Urinary bladder (tissue), 3 donors: ENCODE measurements at regions not wholly inside any gene's neighbourhood (a gene's known extent, or its start where the extent isn't known, plus 50 kb on each side); places are given as distances from the start of the nearest gene placed in this dataset.

ENCODE experiments used
- DNase-seq: peaks from one replicate; pipeline ENCODE4 v3.0.0-alpha.2; 2015; ENCODE audit errors: extremely low spot score
- H3K27ac ChIP-seq: one replicate; pipeline ENCODE4 v1.5.1; 2013; ENCODE audit warnings: low read depth, mild to moderate bottlenecking, moderate library complexity
- H3K36me3 ChIP-seq: one replicate; pipeline ENCODE4 v1.6.1; 2013; ENCODE audit warnings: mild to moderate bottlenecking, moderate library complexity; ENCODE audit not compliant: insufficient read depth
- H3K4me1 ChIP-seq: one replicate; pipeline ENCODE4 v1.6.1; 2013; ENCODE audit warnings: mild to moderate bottlenecking, moderate library complexity; ENCODE audit not compliant: insufficient read depth
- H3K4me3 ChIP-seq: one replicate; pipeline ENCODE4 v1.5.1; 2013; ENCODE audit warnings: low read depth, low read length
- WGBS: extraction: QIAGEN DNeasy Blood & Tissue Kit; methylation state at CpG from one replicate; pipeline ENCODE4 v1.1.7; 2013; 5-methylcytosine and 5-hydroxymethylcytosine counted together
- donor health status: healthy with polysubstance abuse.
- donor health status: healthy.

GRCh38 chr7:20963556-20964280 lies 177.0 kb upstream of the SP8 start:
- H3K27ac ChIP-seq: no peak overlapping the region
- DNase-seq: no peak
- no peaks in the 10 kb centered on the region for H3K36me3 ChIP-seq
- 76% methylated on average over 3 of the region's 3 CpGs for WGBS
- H3K4me3 ChIP-seq: no peak overlapping the region
- H3K4me1 ChIP-seq: no peaks in the 10 kb centered on the region

- Histone ChIP-seq H3K36me3 (no peaks in the 10 kb centered on the region), H3K4me3 (no peak overlapping the region), H3K27ac (no peak overlapping the region), H3K4me1 (no peaks in the 10 kb centered on the region)
- WGBS: 80% methylated on average over 5 of the region's 5 CpGs
- no peak for DNase-seq
These were observed 177.7 kb upstream of the SP8 start for GRCh38 chr7:20964281-20964918.

- 73% methylated on average over 3 of the region's 3 CpGs for WGBS
- H3K27ac ChIP-seq: no peak overlapping the region
- H3K36me3 ChIP-seq: no peaks in the 10 kb centered on the region
These were observed 184.5 kb upstream of the SP8 start for GRCh38 chr7:20971219-20971618.

GRCh38 chr7:20980232-20980631 lies 193.5 kb upstream of the SP8 start:
- DNase-seq: no peak
- no peaks in the 10 kb centered on the region for H3K36me3 ChIP-seq
- WGBS: 81% methylated on average over 8 of the region's 8 CpGs
- H3K4me3 ChIP-seq: no peak overlapping the region
- H3K27ac ChIP-seq: no peak overlapping the region
- no peaks in the 10 kb centered on the region for H3K4me1 ChIP-seq

More at GRCh38 chr7:20971219-20971618, 184.5 kb upstream of the SP8 start:
- DNase-seq: no peak
- Histone ChIP-seq H3K4me1 (no peaks in the 10 kb centered on the region), H3K4me3 (no peak overlapping the region)

GRCh38 chr7:20980668-20981264 lies 194.1 kb upstream of the SP8 start:
- Histone ChIP-seq H3K27ac (no peak overlapping the region), H3K4me1 (no peaks in the 10 kb centered on the region), H3K4me3 (no peak overlapping the region), H3K36me3 (no peaks in the 10 kb centered on the region)
- no peak for DNase-seq
- 36% methylated on average over 7 of the region's 7 CpGs for WGBS

GRCh38 chr7:20988340-20988739 lies 201.7 kb upstream of the SP8 start:
- Histone ChIP-seq H3K36me3 (no peaks in the 10 kb centered on the region), H3K27ac (no peak overlapping the region), H3K4me1 (no peaks in the 10 kb centered on the region), H3K4me3 (no peak overlapping the region)
- 91% methylated on average over 3 of the region's 3 CpGs for WGBS
- no peak for DNase-seq

GRCh38 chr7:20991544-20991943 lies 204.9 kb upstream of the SP8 start:
- H3K4me3 ChIP-seq: no peak overlapping the region
- no peak for DNase-seq
- no peaks in the 10 kb centered on the region for H3K36me3 ChIP-seq
- H3K27ac ChIP-seq: no peak overlapping the region
- H3K4me1 ChIP-seq: no peaks in the 10 kb centered on the region

GRCh38 chr7:20993693-20994092 lies 207.0 kb upstream of the SP8 start:
- Histone ChIP-seq H3K4me1 (no peaks in the 10 kb centered on the region), H3K4me3 (no peak overlapping the region), H3K27ac (no peak overlapping the region), H3K36me3 (no peaks in the 10 kb centered on the region)
- WGBS: 80% methylated on average over 1 of the region's 1 CpG
- no peak for DNase-seq

- 26% methylated on average over 1 of the region's 1 CpG for WGBS
- Histone ChIP-seq H3K4me3 (no peak overlapping the region), H3K36me3 (no peaks in the 10 kb centered on the region), H3K27ac (no peak overlapping the region), H3K4me1 (no peaks in the 10 kb centered on the region)
- no peak for DNase-seq
These were observed 211.6 kb upstream of the SP8 start for GRCh38 chr7:20998309-20998708.

GRCh38 chr7:21011153-21011552 lies 224.5 kb upstream of the SP8 start:
- H3K4me1 ChIP-seq: no peaks in the 10 kb centered on the region
- WGBS: 90% methylated on average over 4 of the region's 4 CpGs
- H3K27ac ChIP-seq: no peak overlapping the region
- DNase-seq: no peak
- no peaks in the 10 kb centered on the region for H3K36me3 ChIP-seq
- no peak overlapping the region for H3K4me3 ChIP-seq

- no peaks in the 10 kb centered on the region for H3K4me1 ChIP-seq
- no peak for DNase-seq
- H3K4me3 ChIP-seq: no peak overlapping the region
- no peak overlapping the region for H3K27ac ChIP-seq
- WGBS: 78% methylated on average over 3 of the region's 3 CpGs
- no peaks in the 10 kb centered on the region for H3K36me3 ChIP-seq
These were observed 227.3 kb upstream of the SP8 start for GRCh38 chr7:21013765-21014539.

- Histone ChIP-seq H3K36me3 (no peaks in the 10 kb centered on the region), H3K27ac (no peak overlapping the region), H3K4me1 (no peaks in the 10 kb centered on the region), H3K4me3 (no peak overlapping the region)
- no peak for DNase-seq
- WGBS: 45% methylated on average over 2 of the region's 2 CpGs
These were observed 234.0 kb upstream of the SP8 start for GRCh38 chr7:21020667-21021066.

GRCh38 chr7:21023841-21024484 lies 237.3 kb upstream of the SP8 start:
- H3K36me3 ChIP-seq: no peaks in the 10 kb centered on the region
- no peak overlapping the region for H3K27ac ChIP-seq
- DNase-seq: no peak
- no peaks in the 10 kb centered on the region for H3K4me1 ChIP-seq
- H3K4me3 ChIP-seq: no peak overlapping the region
- WGBS: 52% methylated on average over 6 of the region's 6 CpGs
